ENCODE measurements at regions not wholly inside any gene's neighbourhood (a gene's known extent, or its start where the extent isn't known, plus 50 kb on each side); places are given as distances from the start of the nearest gene placed in this dataset.
"Not testable (repeated sequence)": the region's sequence is repeated elsewhere in the genome, so short reads cannot be mapped to it uniquely, and the experiment has no call there.

DNA sequence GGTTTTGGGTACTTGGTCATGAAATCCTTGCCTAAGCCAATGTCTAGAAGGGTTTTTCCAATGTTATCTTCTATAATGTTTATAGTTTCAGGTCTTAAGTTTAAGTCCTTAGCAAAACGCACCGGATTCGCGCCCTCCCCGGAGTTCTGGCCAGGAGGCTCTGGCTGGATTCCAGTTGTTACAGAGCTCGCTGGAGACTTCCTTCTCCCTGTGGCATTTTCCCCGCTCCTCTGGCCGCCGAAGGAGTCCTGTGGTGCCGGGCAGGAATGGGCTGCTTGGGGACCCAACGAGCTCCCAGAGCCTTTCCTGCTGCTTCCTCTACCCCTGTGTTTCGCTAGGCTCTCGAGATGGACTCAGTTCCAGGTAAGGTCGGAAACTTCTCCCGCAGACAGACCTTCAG, 335.9 kb downstream of the AEBP2 start:
- DNase-seq (ENCODE audit: low read depth), result no peak

DNA sequence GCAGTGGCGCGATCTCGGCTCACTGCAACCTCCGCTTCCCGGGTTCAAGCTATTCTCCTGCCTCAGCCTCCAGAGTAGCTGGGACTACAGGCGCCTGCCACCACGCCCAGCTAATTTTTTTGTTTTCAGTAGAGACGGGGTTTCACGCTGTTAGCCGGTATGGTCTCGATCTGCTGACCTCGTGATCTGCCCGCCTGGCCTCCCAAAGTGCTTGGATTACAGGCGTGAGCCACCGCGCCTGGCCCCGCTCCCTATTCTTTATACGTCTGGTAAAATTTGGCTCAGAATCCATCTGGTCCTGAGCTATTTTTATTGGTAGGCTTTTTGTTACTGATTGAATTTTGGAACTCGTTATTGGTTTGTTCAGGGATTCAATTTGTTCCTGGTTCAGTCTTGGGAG, 336.7 kb downstream of the AEBP2 start:
- not testable (repeated sequence) for DNase-seq (ENCODE audit: low read depth)

- no peak for DNase-seq (ENCODE audit: low read depth)
Measured at GRCh38 chr12:19778172-19778571, 338.9 kb downstream of the AEBP2 start.

DNA sequence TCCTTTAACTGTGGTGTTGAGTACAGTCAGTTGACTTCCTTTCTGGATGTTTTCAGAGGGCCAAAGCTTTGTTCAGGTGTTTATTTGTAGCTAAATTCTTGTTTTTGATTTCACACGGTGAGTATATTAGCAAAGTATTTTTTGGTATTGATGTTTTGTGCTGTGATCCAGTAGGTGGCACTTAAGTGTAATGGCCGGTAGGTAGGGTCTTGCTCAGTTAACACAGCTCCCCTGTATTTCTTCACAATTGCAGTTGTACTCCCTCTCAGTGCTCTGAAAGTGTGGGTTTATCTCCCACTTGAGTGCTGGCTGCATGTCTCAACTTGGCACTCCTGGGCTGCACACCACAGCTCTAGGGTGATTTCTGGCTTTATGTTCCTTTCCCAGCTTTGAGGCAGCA, 339.5 kb downstream of the AEBP2 start:
- DNase-seq (ENCODE audit: low read depth), result no peak

GRCh38 chr12:19779395-19780056, 340.2 kb downstream of the AEBP2 start:
- DNase-seq (ENCODE audit: low read depth), result no peak

DNA sequence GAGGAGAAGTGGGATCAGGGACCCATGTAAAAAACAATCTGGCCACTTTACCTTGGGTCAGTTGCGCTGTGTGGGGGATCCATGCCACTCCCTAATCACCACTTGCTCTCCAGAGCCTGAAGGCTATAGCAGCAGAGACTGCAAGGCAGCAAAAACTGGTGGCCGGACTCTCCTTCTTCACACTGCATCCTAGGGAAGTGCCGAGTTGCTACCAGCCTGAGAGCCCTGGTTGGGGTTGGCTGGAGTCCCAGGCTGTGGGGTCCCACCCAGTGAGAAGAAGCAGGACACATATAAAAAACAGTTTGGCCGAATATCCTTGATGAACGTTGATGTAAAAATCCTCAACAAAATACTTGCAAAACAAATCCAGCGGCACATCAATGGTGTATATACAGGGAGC, 341.2 kb downstream of the AEBP2 start:
- DNase-seq (ENCODE audit: low read depth), result no peak

DNA sequence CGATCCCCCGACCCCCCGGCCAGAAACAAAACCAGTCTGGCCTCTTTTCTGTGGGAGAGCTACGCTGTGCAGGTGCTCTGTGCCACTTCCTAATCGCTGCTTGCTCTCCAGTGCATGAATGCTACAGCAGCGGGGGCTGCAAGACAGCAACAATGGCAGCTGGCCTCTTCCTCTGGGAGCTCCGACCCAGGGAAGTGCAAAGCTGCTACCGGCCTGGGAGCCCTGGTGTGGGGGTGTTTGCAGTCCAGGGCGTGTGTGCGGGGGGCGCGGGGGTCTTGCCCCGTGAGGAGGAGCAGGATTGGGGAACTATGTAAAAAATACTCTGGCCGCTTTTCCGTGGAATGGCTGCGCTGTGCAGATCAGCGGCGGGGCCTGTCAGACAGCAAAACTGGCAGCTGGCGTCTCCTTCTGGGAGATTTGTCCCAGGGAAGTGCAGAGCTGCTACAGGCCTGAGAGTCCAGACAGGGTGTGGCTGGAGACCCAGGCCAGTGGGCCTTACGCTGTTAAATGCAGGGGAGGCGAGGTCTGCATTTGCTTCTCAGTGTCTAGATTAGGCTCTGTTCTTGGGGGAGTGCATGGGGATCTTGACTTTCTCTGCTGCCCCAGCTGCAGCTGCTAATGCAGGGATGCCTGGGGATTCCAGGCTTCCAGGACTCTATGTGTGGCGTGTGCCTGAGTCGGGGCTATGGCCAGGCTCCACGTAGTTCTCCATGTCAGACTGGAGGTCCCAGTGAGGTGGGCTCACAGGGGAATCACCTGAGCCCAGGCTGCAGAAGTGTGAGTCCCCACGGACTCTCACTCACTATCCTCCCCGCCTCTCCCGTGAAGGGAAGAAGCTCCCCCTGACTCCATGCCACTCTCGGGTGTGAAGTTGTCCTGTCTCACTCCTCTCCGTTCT, 344.5 kb downstream of the AEBP2 start:
- DNase-seq (ENCODE audit: low read depth), result no peak

GRCh38 chr12:19792028-19792427, 352.7 kb downstream of the AEBP2 start:
- DNase-seq (ENCODE audit: low read depth), result no peak

GRCh38 chr12:19794116-19794515, 354.8 kb downstream of the AEBP2 start:
- DNase-seq (ENCODE audit: low read depth), result no peak

DNA sequence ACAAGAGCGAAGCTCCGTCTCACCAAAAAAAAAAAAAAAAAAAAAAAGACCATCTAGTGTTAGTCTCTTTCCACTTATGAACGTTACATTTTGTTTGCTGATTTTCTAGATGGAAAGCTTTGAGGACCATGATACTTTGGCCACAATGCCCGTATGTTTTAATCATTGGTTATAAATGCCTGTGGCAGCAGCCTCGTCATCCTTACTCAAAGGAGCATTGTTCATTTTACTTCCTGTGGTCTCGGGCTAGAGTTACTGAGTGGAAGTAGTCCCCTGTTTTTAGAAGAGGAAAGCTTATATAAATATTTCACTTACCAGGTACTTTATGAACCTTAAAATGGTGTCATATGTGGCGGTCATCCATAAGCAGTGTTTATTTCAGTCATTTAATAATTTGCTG, 359.9 kb downstream of the AEBP2 start:
- DNase-seq (ENCODE audit: low read depth), result no peak

- no peak for DNase-seq (ENCODE audit: low read depth)
Measured at GRCh38 chr12:19799895-19800602, 360.8 kb downstream of the AEBP2 start.

- DNase-seq (ENCODE audit: low read depth), result no peak
Measured at GRCh38 chr12:19800884-19801283, 361.6 kb downstream of the AEBP2 start.

DNA sequence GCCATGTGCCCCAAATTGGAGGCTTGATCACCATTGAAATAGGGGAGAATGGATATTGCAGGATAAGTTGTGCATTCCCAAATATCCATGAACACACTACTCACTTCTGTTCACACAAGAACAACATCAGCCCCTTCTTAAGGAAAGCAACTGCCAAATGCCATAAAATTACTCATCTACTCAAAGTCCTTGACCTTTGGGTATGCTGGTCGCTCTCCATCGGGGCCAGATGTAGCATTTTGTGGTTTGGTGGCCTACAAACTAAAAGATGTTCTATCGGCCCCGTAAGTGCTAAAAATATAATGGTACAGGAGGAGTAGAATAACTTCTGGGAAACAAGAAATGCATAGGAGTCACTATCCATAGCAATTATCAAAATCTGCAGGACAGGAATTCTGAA, 362.6 kb downstream of the AEBP2 start:
- DNase-seq (ENCODE audit: low read depth), result no peak

DNA sequence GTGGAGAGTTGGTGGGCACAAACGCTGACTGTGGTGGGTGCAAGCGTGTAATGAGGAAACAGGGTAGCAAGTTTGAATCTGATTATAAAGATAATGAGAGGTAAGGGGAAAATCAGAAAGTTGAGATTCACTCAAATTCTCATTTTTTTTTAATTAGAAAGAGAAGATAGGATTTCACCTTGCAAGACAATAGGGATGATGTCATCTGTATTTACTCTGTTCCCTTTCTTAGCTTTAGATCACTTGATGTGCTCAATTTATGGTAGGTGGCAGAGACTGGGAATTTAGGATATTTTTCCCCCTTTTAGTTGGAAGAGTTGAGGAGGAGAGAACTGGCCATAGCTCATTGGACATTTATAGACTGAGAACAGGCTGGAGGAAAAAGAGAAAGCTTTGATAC, 363.6 kb downstream of the AEBP2 start:
- DNase-seq (ENCODE audit: low read depth), result no peak

DNA sequence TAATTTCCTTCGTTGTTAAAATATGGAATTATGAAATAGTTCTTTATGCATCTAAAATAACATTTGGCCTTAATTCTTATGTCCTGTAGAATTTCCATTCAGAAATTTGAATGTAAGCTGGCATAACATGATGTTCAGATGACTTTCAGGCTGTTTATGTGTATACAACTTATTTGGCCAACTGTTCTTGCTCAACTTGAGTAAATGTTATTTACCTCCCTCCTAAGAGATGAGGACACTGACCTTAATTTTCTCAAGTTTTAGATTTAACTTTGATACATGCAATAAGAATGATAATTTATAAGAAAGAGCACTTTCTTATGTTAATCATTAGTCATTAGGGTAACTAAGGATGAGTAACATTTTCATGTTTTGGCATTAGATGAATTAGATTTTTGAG, 365.4 kb downstream of the AEBP2 start:
- DNase-seq (ENCODE audit: low read depth), result no peak

DNA sequence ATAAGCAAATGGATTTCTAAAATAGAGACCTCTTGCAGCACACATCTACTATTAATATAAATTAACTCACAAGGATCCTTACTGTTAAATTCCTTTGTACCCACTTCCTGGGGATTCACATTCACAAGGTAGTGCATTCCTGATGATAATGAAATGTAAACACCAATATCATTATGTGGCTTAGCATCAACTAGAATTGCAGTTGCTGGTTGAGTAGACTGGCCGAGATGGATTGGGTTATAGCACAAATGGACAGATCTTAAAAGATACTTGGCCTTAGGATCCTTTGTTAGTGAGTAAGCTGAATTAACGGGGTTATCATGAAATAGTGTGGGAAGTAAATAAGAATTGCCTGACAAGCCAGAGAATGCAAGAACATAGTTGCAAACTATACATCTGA, 369.1 kb downstream of the AEBP2 start:
- DNase-seq (ENCODE audit: low read depth), result no peak

DNA sequence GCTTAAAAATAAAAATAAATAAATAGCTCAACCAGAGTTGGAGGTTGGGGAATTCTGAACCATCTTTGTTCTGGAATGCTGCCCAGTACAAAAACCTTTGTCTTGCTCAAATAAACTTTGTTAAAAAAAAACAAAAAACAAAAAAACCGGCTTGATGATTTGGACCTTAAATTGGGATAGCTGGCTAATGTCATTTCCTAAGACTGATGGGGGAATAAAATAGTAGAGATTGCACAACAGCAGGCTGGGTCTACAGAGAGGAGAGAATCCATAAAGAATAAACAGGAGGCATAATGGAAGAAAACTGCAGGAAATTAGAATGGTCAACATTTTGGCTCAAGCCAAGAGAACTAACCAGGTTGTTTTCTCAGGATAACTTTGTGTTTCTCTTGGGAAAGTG, 370.9 kb downstream of the AEBP2 start:
- no peak for DNase-seq (ENCODE audit: low read depth)

DNA sequence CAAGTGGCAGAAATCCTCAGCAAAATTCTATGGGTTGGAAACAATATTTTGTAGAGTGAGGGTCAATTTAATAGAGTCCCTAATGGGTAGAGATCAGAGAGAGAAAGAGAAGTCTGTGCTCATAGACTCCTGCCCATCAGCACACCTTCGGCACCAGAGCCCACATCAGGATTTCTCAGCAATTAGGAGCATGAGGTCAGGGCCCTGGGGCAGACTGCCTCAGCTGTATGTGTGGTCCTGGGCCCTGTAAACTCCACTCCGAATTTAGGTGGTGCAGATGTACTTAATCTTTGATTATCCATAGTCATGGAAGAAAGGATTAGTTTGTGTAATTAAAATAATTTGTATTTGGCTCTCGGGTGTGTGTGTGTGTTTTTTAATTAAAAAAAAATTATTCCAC, 372.6 kb downstream of the AEBP2 start:
- DNase-seq (ENCODE audit: low read depth), result no peak

- DNase-seq (ENCODE audit: low read depth), result no peak
Measured at GRCh38 chr12:19819231-19819630, 379.9 kb downstream of the AEBP2 start.

DNA sequence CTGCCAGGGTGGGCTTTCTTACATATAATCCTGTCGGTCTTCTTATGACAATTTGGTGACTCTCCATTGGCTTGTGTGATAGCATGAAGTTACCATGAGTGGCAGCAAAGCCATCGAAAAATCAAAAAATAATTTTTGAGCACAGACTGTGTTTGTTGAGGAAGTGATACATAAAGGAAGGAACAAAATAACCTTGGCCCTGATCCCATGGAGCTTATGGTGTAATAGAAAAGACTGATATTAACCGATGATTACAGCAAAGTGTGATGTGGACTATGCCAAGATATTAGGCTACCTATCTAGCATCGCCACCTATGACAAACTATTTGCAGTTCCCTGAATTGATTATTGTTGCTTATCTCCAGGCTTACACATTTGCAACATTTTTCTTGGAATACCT, 383.2 kb downstream of the AEBP2 start:
- DNase-seq (ENCODE audit: low read depth), result no peak

GRCh38 chr12:19823326-19823725, 384.0 kb downstream of the AEBP2 start:
- not testable (repeated sequence) for DNase-seq (ENCODE audit: low read depth)

DNA sequence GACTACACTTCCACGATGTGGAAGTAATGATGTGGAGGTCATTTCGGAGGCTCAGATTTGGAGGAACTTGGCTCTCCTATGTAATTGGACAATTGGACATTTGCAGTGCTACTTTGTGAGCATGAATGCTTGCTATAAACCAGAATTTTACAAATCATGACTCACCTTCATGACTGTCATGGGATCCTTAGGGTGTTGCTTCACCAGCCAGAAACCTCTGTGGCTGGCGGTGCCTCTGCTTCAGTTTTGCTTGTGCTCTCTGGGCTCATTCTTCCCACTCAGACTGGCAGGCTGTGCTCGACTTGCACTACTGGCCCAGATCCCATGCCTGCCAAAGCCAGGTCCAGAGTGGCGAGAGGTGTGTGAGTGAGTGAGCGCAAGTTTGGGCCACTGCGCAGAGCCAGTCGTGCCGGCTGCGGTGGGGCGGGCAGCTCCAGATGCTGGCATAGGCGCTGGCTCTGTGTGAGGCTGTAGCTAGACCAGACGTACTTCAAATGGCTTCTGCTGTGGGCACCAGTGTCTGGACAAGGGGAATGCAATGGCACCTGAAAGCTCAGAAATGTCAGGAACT, 387.8 kb downstream of the AEBP2 start:
- DNase-seq (ENCODE audit: low read depth), result no peak
